Mucosa of descending colon (tissue), 3 donors: ENCODE measurements at regions not wholly inside any gene's neighbourhood (a gene's known extent, or its start where the extent isn't known, plus 50 kb on each side); places are given as distances from the start of the nearest gene placed in this dataset.

Experiments used
- ATAC-seq: fragments of 200-7000 bp; cut with Tn5 transposase; one replicate; pipeline ENCODE4 v1.9.1; 2020; ENCODE audit warnings: mild to moderate bottlenecking, moderate library complexity
- DNase-seq, 3 donors: peaks; one replicate each; pipeline ENCODE4 v3.0.0-alpha.2; 2020
- H3K36me3 ChIP-seq: fragments of 200-600 bp; one replicate; pipeline ENCODE4 v1.8.0; 2021; ENCODE audit warnings: low read depth, mild to moderate bottlenecking
- H3K4me1 ChIP-seq: fragments of 200-600 bp; one replicate; pipeline ENCODE4 v1.8.0; 2021; ENCODE audit warnings: low read depth, mild to moderate bottlenecking
- H3K4me3 ChIP-seq: fragments of 200-600 bp; one replicate; pipeline ENCODE4 v1.8.0; 2021; ENCODE audit warnings: mild to moderate bottlenecking
- H3K9me3 ChIP-seq: fragments of 200-600 bp; one replicate; pipeline ENCODE4 v1.8.0; 2021; ENCODE audit warnings: mild to moderate bottlenecking
- CTCF ChIP-seq: fragments of 200-600 bp; IDR thresholded peaks from one replicate; pipeline ENCODE4 v1.8.0; 2022; ENCODE audit warnings: antibody characterized with exemption, mild to moderate bottlenecking
- intact Hi-C, 2 donors: fragments of 100-400 bp; cut with DNase I in 1 of 2; cut with micrococcal nuclease in 1 of 2; formaldehyde crosslinking; loops; one replicate each; pipeline versions ENCODE4 v1.11.0 to v1.11.1; 2022; cut with DNase I, micrococcal nuclease
- donor health status: DM: no; HTN: no; CAD: no; lungs with moderate emphysema.
- donor health status: DM: no; HTN: no; CAD: no.
- donor health status: DM: no; HTN: yes; CAD: no.

DNA sequence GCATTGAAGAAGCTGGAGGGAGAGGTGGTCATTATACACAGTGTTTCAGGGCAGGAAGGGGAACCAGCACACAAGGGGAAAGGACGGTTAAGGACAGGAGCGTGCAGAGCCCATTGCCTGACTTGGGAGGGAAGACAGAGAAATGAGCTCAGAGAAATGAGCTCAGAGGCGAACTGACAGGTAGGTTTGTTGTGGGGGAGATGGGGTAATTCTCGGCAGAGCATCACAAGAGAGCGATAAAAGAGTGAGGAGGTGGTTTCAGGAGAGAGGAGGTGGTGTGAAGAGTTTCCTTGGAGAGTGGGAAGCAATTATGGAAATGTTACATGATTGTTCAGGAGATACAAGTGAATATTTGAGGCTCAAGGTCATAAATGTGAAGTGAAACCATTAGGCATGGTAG is 61.0 kb downstream of the MRGPRX1 start:
- intact Hi-C loops = no loop called here
- H3K4me1 ChIP-seq = no peaks in the 10 kb centered on the region
- TF ChIP-seq CTCF = no peak
- no peaks in the 10 kb centered on the region for H3K9me3 ChIP-seq
- H3K36me3 ChIP-seq = no peaks in the 10 kb centered on the region
- ATAC-seq (no peak), DNase-seq (no peak)
- H3K4me3 ChIP-seq = no peak overlapping the region

- ATAC-seq (no peak), DNase-seq (no peak)
- H3K4me1 ChIP-seq = no peaks in the 10 kb centered on the region
- intact Hi-C loops = no loop called here
- no peaks in the 10 kb centered on the region for H3K9me3 ChIP-seq
- no peak overlapping the region for H3K4me3 ChIP-seq
- H3K36me3 ChIP-seq = no peaks in the 10 kb centered on the region
- TF ChIP-seq CTCF = no peak
These were observed 73.3 kb downstream of the MRGPRX1 start for GRCh38 chr11:18865951-18866350.

DNA sequence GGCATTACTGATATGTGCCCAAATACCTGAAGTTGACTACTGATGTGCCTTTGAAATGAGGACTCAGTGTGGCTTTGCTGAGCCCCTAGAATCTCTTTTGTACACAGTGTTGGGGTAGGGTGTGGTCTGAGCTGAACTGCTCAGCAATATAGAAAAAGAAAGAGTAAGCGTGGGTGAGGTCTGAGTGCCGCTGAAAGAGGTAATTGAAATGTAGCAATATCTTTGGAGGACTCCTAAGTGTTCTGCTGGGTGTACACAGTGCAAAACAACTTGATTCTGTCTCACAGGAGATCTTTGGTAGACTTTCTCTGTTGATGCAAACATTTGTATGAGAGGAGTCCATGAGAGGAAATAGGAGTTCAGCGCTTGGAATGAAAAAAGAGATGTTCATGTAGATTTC is 73.7 kb upstream of the PTPN5 start:
- Histone ChIP-seq H3K4me1 (no peaks in the 10 kb centered on the region), H3K36me3 (no peaks in the 10 kb centered on the region), H3K9me3 (no peaks in the 10 kb centered on the region), H3K4me3 (no peak overlapping the region)
- TF ChIP-seq CTCF = no peak
- ATAC-seq (no peak), DNase-seq (no peak)
- intact Hi-C loops = no loop called here

- Histone ChIP-seq H3K9me3 (no peaks in the 10 kb centered on the region), H3K4me3 (no peak overlapping the region), H3K36me3 (no peaks in the 10 kb centered on the region), H3K4me1 (no peaks in the 10 kb centered on the region)
- ATAC-seq (peak; percentile 58), DNase-seq (peak in 1 of 3 donors; percentile 3)
- no peak for TF ChIP-seq CTCF
- intact Hi-C loops = no loop called here
These were observed 61.6 kb upstream of the PTPN5 start for GRCh38 chr11:18853086-18853720.

- ATAC-seq = no peak
- intact Hi-C loops = no loop called here
- no peak overlapping the region for H3K4me3 ChIP-seq
- H3K4me1 ChIP-seq = no peaks in the 10 kb centered on the region
- H3K9me3 ChIP-seq = no peaks in the 10 kb centered on the region
- TF ChIP-seq CTCF = no peak
- no peak for DNase-seq
- no peaks in the 10 kb centered on the region for H3K36me3 ChIP-seq
These were observed 57.8 kb upstream of the PTPN5 start for GRCh38 chr11:18849406-18849805.
